GM12878 (cell line): ENCODE measurements at regions not wholly inside any gene's neighbourhood (a gene's known extent, or its start where the extent isn't known, plus 50 kb on each side); places are given as distances from the start of the nearest gene placed in this dataset.

Experiments
- ATAC-seq: fragments of 200-7000 bp; cut with Tn5 transposase; 3 replicates; pipeline ENCODE4 v1.9.1; 2020; ENCODE audit warnings: mild to moderate bottlenecking, moderate library complexity
- BruUV-seq: library from RNA; stranded (reverse); fragments of 400-500 nt; replicated peaks from 2 replicates; lab custom pipeline; 2021; lab: Mats Ljungman, UMichigan
- CTCF ChIA-PET: fragments of 300-600 bp; sonication (Branson Sonifier 250); formaldehyde crosslinking; extraction: SDS; loops from one replicate; lab custom pipeline; 2021; ENCODE audit warnings: inconsistent platforms; lab: Yijun Ruan, JAX
- POLR2A ChIA-PET: fragments of 350-600 bp; formaldehyde crosslinking; extraction: SDS; loops from one replicate; lab custom pipeline; 2021; ENCODE audit warnings: inconsistent platforms; lab: Charles Lee
- RAD21 ChIA-PET: fragments of 300-600 bp; sonication (Branson Sonifier 250); formaldehyde crosslinking; loops from one replicate; lab custom pipeline; 2023; ENCODE audit warnings: antibody characterized with exemption; ENCODE audit not compliant: unreplicated experiment; lab: Charles Lee
- SMC1A ChIA-PET: fragments of 300-600 bp; sonication (Branson Sonifier 250); formaldehyde crosslinking; loops from one replicate; lab custom pipeline; 2023; ENCODE audit not compliant: unreplicated experiment, uncharacterized antibody; lab: Charles Lee
- DNase-seq: peaks from one replicate; pipeline ENCODE4 v3.0.0-alpha.2; 2011; ENCODE audit warnings: low read depth, low spot score
- FAIRE-seq: peaks from 3 replicates; lab custom pipeline; 2011; peaks lifted over from hg19 to GRCh38; lab: Jason Lieb, UNC
- H2AFZ ChIP-seq: 2 replicates; pipeline ENCODE4 v1.6.0; 2011; ENCODE audit warnings: low read depth, low read length, control low read depth; ENCODE audit not compliant: control insufficient read depth
- H3K27ac ChIP-seq: 2 replicates; pipeline ENCODE4 v1.5.1; 2011; ENCODE audit warnings: control low read depth; ENCODE audit not compliant: control insufficient read depth, insufficient read depth
- H3K27me3 ChIP-seq, 2 experiments: replicated peaks in 1 of 2; 2 replicates each; pipeline versions ENCODE4 v1.6.0 to v1.6.1; 2011; ENCODE audit warnings: low read length in 1 of 2; ENCODE audit not compliant: control insufficient read depth in 2 of 2, insufficient read depth in 2 of 2
- H3K36me3 ChIP-seq, 2 experiments: 2 replicates each; pipeline ENCODE4 v1.5.1; 2011; ENCODE audit warnings: low read length in 1 of 2; ENCODE audit not compliant: control insufficient read depth in 2 of 2, insufficient read depth in 2 of 2
- H3K4me1 ChIP-seq: 2 replicates; pipeline ENCODE4 v1.6.1; 2011; ENCODE audit warnings: mild to moderate bottlenecking, low read length, moderate library complexity, mixed read lengths; ENCODE audit not compliant: control insufficient read depth, insufficient read depth
- H3K4me2 ChIP-seq: 2 replicates; pipeline ENCODE4 v1.6.0; 2011; ENCODE audit warnings: control low read depth; ENCODE audit not compliant: control insufficient read depth, insufficient read depth
- H3K4me3 ChIP-seq: fragments of 200-600 bp; sonication (generic); 2 replicates; pipeline ENCODE4 v1.5.1; 2016
- H3K79me2 ChIP-seq: 2 replicates; pipeline ENCODE4 v1.6.0; 2011; ENCODE audit warnings: low read length; ENCODE audit not compliant: control insufficient read depth, insufficient read depth
- H3K9ac ChIP-seq: 2 replicates; pipeline ENCODE4 v1.8.0; 2011; ENCODE audit warnings: low read length, control low read depth, mixed read lengths; ENCODE audit not compliant: control insufficient read depth, insufficient read depth
- H3K9me3 ChIP-seq: replicated peaks from 3 replicates; pipeline ENCODE4 v1.5.1; 2011; ENCODE audit warnings: mild to moderate bottlenecking, low read length; ENCODE audit not compliant: control insufficient read depth, insufficient read depth
- H4K20me1 ChIP-seq: 2 replicates; pipeline ENCODE4 v1.6.0; 2011; ENCODE audit not compliant: control insufficient read depth, insufficient read depth
- ASH2L ChIP-seq: fragments of 300-600, 200-600 bp; sonication (generic); IDR thresholded peaks from 2 replicates; pipeline ENCODE4 v1.6.1; 2017; ENCODE audit warnings: low read depth, mild to moderate bottlenecking, borderline replicate concordance
- BCL11A ChIP-seq: IDR thresholded peaks from 2 replicates; pipeline ENCODE4 v1.6.1; 2011; ENCODE audit warnings: low read depth, low read length
- EZH2 ChIP-seq: IDR thresholded peaks from 2 replicates; pipeline ENCODE4 v1.6.1; 2012; ENCODE audit warnings: low read depth, mild to moderate bottlenecking, control low read depth, inconsistent platforms, low read length, borderline replicate concordance; ENCODE audit not compliant: control insufficient read depth
- MEF2A ChIP-seq: IDR thresholded peaks from 2 replicates; pipeline ENCODE4 v1.6.1; 2011; ENCODE audit warnings: low read depth, mild to moderate bottlenecking, low read length, moderate library complexity; ENCODE audit not compliant: insufficient read depth
- MTA2 ChIP-seq: fragments of 450-650 bp; IDR thresholded peaks from 2 replicates; pipeline ENCODE4 v1.6.1; 2016; ENCODE audit warnings: low read depth, mild to moderate bottlenecking, moderate library complexity
- NFIC ChIP-seq: IDR thresholded peaks from 2 replicates; pipeline ENCODE4 v1.6.1; 2012; ENCODE audit warnings: low read depth, mild to moderate bottlenecking, inconsistent platforms, low read length, moderate library complexity
- NFXL1 ChIP-seq: fragments of 450-650 bp; IDR thresholded peaks from 2 replicates; pipeline ENCODE4 v1.6.1; 2017; ENCODE audit warnings: antibody characterized with exemption, mild to moderate bottlenecking, borderline replicate concordance
- POLR2AphosphoS5 ChIP-seq: IDR thresholded peaks from 2 replicates; pipeline ENCODE4 v1.6.1; 2011; ENCODE audit warnings: mild to moderate bottlenecking, low read length, inconsistent platforms
- RBBP5 ChIP-seq: fragments of 200-600 bp; sonication (generic); conservative IDR thresholded peaks from 2 replicates; pipeline ENCODE4 v1.6.1; 2016
- SRF ChIP-seq, 2 experiments: IDR thresholded peaks; 2 replicates each; pipeline ENCODE4 v1.6.1; 2011; ENCODE audit warnings: low read depth in 2 of 2, low read length in 2 of 2, mild to moderate bottlenecking in 1 of 2, moderate library complexity in 1 of 2
- TBL1XR1 ChIP-seq: IDR thresholded peaks from 2 replicates; pipeline ENCODE4 v1.6.1; 2012; ENCODE audit warnings: low read depth, low read length, improper control_type of control experiment
- TCF3 ChIP-seq: IDR thresholded peaks from 2 replicates; pipeline ENCODE4 v1.6.1; 2012; ENCODE audit warnings: low read depth, mild to moderate bottlenecking, low read length, borderline replicate concordance; ENCODE audit not compliant: insufficient read depth
- ZNF217 ChIP-seq: fragments of 450-650 bp; IDR thresholded peaks from 2 replicates; pipeline ENCODE4 v1.6.1; 2017; ENCODE audit warnings: antibody characterized with exemption, mild to moderate bottlenecking
- ZNF274 ChIP-seq: IDR thresholded peaks from one replicate; pipeline ENCODE4 v1.8.0; 2011; ENCODE audit not compliant: insufficient read length, insufficient read depth
- WGBS: methylation state at CpG from one replicate; pipeline ENCODE4 v1.1.6; 2016; ENCODE audit warnings: low lambda C conversion rate; ENCODE audit not compliant: insufficient replicate concordance, insufficient coverage; ENCODE audit errors: missing lambda C conversion rate; 5-methylcytosine and 5-hydroxymethylcytosine counted together
- in situ Hi-C: fragments of 300-500 bp; cut with MboI; formaldehyde crosslinking; loops from 9 replicates; pipeline ENCODE4 v1.14.3; 2018; ENCODE audit warnings: mixed read lengths
- intact Hi-C: fragments of 100-400 bp; cut with micrococcal nuclease; formaldehyde crosslinking; loops from one replicate; pipeline ENCODE4 v1.14.2; 2022; ENCODE audit not compliant: unreplicated experiment
- TF ChIP-seq, protein P1 (sequence below): fragments of 450-650 bp; IDR thresholded peaks from 2 replicates; pipeline ENCODE4 v1.6.1; 2017; ENCODE audit warnings: mild to moderate bottlenecking, moderate library complexity
- TF ChIP-seq, protein P2 (sequence below): IDR thresholded peaks from 2 replicates; pipeline ENCODE4 v1.6.1; 2012; ENCODE audit warnings: improper control_type of control experiment, low read depth, low read length; ENCODE audit not compliant: insufficient replicate concordance

DNA sequence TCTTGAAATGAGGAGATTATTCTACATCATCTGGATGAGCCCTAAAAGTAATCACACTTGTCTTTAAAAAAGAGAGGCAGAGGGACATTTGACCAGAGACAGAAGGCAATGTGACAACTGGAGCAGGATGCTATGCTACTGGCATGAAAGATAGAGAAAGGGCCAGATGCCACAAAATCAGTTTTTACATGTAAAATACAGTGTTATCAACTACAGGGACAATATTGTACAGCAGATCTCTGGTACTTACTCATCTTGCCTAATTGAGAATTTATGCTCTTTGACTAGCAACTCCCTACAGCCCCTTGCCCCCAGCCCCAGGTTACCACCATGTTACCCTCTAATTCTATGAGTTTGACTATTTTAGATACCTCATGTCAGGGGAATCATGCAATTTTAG lies 633.4 kb downstream of the LTN1 start (continued):
- TF ChIP-seq, protein P1, sequence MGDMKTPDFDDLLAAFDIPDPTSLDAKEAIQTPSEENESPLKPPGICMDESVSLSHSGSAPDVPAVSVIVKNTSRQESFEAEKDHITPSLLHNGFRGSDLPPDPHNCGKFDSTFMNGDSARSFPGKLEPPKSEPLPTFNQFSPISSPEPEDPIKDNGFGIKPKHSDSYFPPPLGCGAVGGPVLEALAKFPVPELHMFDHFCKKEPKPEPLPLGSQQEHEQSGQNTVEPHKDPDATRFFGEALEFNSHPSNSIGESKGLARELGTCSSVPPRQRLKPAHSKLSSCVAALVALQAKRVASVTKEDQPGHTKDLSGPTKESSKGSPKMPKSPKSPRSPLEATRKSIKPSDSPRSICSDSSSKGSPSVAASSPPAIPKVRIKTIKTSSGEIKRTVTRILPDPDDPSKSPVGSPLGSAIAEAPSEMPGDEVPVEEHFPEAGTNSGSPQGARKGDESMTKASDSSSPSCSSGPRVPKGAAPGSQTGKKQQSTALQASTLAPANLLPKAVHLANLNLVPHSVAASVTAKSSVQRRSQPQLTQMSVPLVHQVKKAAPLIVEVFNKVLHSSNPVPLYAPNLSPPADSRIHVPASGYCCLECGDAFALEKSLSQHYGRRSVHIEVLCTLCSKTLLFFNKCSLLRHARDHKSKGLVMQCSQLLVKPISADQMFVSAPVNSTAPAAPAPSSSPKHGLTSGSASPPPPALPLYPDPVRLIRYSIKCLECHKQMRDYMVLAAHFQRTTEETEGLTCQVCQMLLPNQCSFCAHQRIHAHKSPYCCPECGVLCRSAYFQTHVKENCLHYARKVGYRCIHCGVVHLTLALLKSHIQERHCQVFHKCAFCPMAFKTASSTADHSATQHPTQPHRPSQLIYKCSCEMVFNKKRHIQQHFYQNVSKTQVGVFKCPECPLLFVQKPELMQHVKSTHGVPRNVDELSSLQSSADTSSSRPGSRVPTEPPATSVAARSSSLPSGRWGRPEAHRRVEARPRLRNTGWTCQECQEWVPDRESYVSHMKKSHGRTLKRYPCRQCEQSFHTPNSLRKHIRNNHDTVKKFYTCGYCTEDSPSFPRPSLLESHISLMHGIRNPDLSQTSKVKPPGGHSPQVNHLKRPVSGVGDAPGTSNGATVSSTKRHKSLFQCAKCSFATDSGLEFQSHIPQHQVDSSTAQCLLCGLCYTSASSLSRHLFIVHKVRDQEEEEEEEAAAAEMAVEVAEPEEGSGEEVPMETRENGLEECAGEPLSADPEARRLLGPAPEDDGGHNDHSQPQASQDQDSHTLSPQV, result no peak
- TF ChIP-seq NFIC (no peak), POLR2AphosphoS5 (no peak)

DNA sequence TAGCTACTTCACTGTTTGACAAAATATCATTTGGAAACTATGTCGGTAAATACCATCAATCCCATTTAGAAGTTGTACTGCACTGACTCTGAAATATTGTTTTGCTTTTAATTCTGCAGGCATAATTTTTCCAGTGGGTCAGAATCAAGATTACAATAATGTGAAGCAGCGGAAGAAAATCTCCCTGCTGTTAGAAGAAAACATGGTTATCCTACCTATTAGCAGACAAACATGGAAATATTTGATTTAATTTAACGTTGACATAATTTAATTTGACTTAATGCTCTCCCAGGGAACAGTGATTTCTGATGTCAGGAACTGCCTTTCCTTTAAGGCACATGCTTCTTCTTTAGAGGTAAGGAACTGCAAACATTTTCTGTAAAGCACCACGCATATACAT lies 634.0 kb downstream of the LTN1 start:
- Histone ChIP-seq H3K4me1 (no peaks in the 10 kb centered on the region), H3K27me3 (no peaks in the 10 kb centered on the region), H2AFZ (no peak overlapping the region), H3K4me2 (no peak overlapping the region), H3K36me3 (no peaks in the 10 kb centered on the region), H4K20me1 (no peaks in the 10 kb centered on the region), H3K9me3 (no peaks in the 10 kb centered on the region), H3K79me2 (no peaks in the 10 kb centered on the region), H3K27ac (no peak overlapping the region), H3K4me3 (no peak overlapping the region), H3K9ac (no peak overlapping the region)
- ChIA-PET SMC1A (no interaction called here), CTCF (no interaction called here), POLR2A (interaction anchor here (0.6 kb wide), 1 partner anchor 12 kb away, joined by 4 read pairs; no protein-coding TSS in a partner anchor), RAD21 (no interaction called here)
- no TSS peak for BruUV-seq
- in situ Hi-C loops (no loop called here), intact Hi-C loops (no loop called here)
- DNase-seq (no peak), ATAC-seq (no peak), FAIRE-seq (no peak)
- WGBS, result 42% methylated on average over 4 of the region's 4 CpGs
- TF ChIP-seq ZNF274 (no peak), RBBP5 (no peak), TBL1XR1 (no peak), MEF2A (no peak), BCL11A (no peak), NFXL1 (no peak), SRF (IDR thresholded peaks at IDR 0.05; ENCODE audit: low read depth in 2 of 2, low read length in 2 of 2) (no peak), TCF3 (no peak), ASH2L (no peak), ZNF217 (no peak), MTA2 (no peak), EZH2 (no peak)
- TF ChIP-seq, protein P2, sequence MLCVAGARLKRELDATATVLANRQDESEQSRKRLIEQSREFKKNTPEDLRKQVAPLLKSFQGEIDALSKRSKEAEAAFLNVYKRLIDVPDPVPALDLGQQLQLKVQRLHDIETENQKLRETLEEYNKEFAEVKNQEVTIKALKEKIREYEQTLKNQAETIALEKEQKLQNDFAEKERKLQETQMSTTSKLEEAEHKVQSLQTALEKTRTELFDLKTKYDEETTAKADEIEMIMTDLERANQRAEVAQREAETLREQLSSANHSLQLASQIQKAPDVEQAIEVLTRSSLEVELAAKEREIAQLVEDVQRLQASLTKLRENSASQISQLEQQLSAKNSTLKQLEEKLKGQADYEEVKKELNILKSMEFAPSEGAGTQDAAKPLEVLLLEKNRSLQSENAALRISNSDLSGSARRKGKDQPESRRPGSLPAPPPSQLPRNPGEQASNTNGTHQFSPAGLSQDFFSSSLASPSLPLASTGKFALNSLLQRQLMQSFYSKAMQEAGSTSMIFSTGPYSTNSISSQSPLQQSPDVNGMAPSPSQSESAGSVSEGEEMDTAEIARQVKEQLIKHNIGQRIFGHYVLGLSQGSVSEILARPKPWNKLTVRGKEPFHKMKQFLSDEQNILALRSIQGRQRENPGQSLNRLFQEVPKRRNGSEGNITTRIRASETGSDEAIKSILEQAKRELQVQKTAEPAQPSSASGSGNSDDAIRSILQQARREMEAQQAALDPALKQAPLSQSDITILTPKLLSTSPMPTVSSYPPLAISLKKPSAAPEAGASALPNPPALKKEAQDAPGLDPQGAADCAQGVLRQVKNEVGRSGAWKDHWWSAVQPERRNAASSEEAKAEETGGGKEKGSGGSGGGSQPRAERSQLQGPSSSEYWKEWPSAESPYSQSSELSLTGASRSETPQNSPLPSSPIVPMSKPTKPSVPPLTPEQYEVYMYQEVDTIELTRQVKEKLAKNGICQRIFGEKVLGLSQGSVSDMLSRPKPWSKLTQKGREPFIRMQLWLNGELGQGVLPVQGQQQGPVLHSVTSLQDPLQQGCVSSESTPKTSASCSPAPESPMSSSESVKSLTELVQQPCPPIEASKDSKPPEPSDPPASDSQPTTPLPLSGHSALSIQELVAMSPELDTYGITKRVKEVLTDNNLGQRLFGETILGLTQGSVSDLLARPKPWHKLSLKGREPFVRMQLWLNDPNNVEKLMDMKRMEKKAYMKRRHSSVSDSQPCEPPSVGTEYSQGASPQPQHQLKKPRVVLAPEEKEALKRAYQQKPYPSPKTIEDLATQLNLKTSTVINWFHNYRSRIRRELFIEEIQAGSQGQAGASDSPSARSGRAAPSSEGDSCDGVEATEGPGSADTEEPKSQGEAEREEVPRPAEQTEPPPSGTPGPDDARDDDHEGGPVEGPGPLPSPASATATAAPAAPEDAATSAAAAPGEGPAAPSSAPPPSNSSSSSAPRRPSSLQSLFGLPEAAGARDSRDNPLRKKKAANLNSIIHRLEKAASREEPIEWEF, result no peak
